Gastrocnemius medialis (tissue), 4 donors: ENCODE measurements at regions not wholly inside any gene's neighbourhood (a gene's known extent, or its start where the extent isn't known, plus 50 kb on each side); places are given as distances from the start of the nearest gene placed in this dataset.

ENCODE experiments used
- ATAC-seq, 2 donors: fragments of 150-250 bp; one replicate each; pipeline ENCODE4 v1.9.1; 2016
- DNase-seq, 2 donors: peaks; one replicate each; pipeline ENCODE4 v3.0.0-alpha.2; 2019
- H3K27ac ChIP-seq, 4 donors: fragments of 200-600 bp; sonication (generic); 1 replicate in 1 of 4; 2 replicates in 3 of 4; pipeline ENCODE4 v1.5.1; 2016 to 2018; ENCODE audit warnings: mild to moderate bottlenecking in 2 of 4, moderate library complexity in 1 of 4
- H3K27me3 ChIP-seq, 3 donors: fragments of 200-600 bp; sonication (generic) in 2 of 3; 1 replicate in 1 of 3; 2 replicates in 2 of 3; pipeline versions ENCODE4 v1.5.1 to v1.6.0; 2016 to 2019; ENCODE audit warnings: mild to moderate bottlenecking in 1 of 3, moderate library complexity in 1 of 3
- H3K36me3 ChIP-seq, 2 donors: fragments of 200-600 bp; sonication (generic) in 1 of 2; one replicate each; pipeline ENCODE4 v1.5.1; 2017 to 2018
- H3K4me1 ChIP-seq, 2 donors: fragments of 200-600 bp; sonication (generic) in 1 of 2; one replicate each; pipeline ENCODE4 v1.5.1; 2016 to 2017; ENCODE audit warnings: mild to moderate bottlenecking in 2 of 2
- H3K4me3 ChIP-seq, 4 donors: fragments of 200-600 bp; sonication (generic) in 3 of 4; 1 replicate in 1 of 4; 2 replicates in 3 of 4; pipeline ENCODE4 v1.5.1; 2016 to 2019; ENCODE audit warnings: mild to moderate bottlenecking in 2 of 4
- H3K9me3 ChIP-seq, 3 donors: fragments of 200-600 bp; sonication (generic) in 2 of 3; 1 replicate in 1 of 3; 2 replicates in 2 of 3; pipeline ENCODE4 v1.5.1; 2016 to 2019
- POLR2A ChIP-seq, 2 donors: fragments of 450-650 bp; IDR thresholded peaks; one replicate each; pipeline ENCODE4 v1.6.1; 2017; ENCODE audit warnings: antibody characterized with exemption in 2 of 2, mild to moderate bottlenecking in 2 of 2, moderate library complexity in 2 of 2
- in situ Hi-C, 4 donors: fragments of 200-750 bp; cut with MboI; loops; one replicate each; pipeline versions ENCODE4 v1.15.0 to v1.8.0; 2017; ENCODE audit warnings: low sequenced_read_pairs in 4 of 4
- intact Hi-C: fragments of 100-400 bp; cut with DNase I; formaldehyde crosslinking; loops from one replicate; pipeline ENCODE4 v1.15.1; 2023; ENCODE audit warnings: low total_unique reads
- TF ChIP-seq, protein P1 (sequence below), 5 experiments: fragments of 450-650 bp in 3 of 5; fragments of 200-600 bp in 2 of 5; sonication (generic) in 2 of 5; IDR thresholded peaks in 4 of 5; conservative IDR thresholded peaks in 1 of 5; 1 replicate in 4 of 5; 2 replicates in 1 of 5; pipeline ENCODE4 v1.5.1; 2016 to 2019; ENCODE audit warnings: antibody characterized with exemption in 5 of 5, mild to moderate bottlenecking in 3 of 5, moderate library complexity in 3 of 5

- no peaks in the 10 kb centered on the region for H3K4me1 ChIP-seq
- H3K27ac ChIP-seq: no peak overlapping the region
- ATAC-seq: no peak
- no peaks in the 10 kb centered on the region for H3K36me3 ChIP-seq
- in situ Hi-C loops: no loop called here
- TF ChIP-seq POLR2A (IDR thresholded peaks at IDR 0.05): no peak
- TF ChIP-seq, protein P1, sequence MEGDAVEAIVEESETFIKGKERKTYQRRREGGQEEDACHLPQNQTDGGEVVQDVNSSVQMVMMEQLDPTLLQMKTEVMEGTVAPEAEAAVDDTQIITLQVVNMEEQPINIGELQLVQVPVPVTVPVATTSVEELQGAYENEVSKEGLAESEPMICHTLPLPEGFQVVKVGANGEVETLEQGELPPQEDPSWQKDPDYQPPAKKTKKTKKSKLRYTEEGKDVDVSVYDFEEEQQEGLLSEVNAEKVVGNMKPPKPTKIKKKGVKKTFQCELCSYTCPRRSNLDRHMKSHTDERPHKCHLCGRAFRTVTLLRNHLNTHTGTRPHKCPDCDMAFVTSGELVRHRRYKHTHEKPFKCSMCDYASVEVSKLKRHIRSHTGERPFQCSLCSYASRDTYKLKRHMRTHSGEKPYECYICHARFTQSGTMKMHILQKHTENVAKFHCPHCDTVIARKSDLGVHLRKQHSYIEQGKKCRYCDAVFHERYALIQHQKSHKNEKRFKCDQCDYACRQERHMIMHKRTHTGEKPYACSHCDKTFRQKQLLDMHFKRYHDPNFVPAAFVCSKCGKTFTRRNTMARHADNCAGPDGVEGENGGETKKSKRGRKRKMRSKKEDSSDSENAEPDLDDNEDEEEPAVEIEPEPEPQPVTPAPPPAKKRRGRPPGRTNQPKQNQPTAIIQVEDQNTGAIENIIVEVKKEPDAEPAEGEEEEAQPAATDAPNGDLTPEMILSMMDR (IDR thresholded peaks at IDR 0.05 in 4 of 5, conservative IDR thresholded peaks at IDR 0.05 in 1 of 5): no peak
- H3K9me3 ChIP-seq: no peaks in the 10 kb centered on the region
- intact Hi-C loops: no loop called here
- no peak overlapping the region for H3K4me3 ChIP-seq
- no peaks in the 10 kb centered on the region for H3K27me3 ChIP-seq
- DNase-seq: no peak
Measured at GRCh38 chr16:65500919-65501318, 379.1 kb upstream of the CDH11 start.

DNA sequence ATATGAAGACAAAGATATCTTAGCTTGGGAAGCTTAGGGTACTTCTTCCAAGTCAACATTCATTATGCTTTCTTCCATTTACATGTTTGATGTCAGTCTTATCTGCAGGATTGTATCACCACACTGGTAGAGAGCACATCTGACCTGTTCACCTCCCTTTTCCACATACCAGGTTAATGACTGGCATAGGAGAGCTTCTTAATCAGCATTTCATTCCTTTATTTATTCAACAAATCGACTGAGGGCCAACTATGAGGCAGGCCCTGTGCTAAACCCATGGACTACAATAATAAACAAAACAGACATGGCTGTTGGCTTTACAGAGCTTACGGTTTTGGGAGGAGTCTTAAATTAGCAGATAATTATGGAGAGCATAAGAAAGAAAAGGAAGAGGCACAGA is 378.1 kb upstream of the CDH11 start:
- no peaks in the 10 kb centered on the region for H3K27me3 ChIP-seq
- no peak for ATAC-seq
- intact Hi-C loops: no loop called here
- H3K4me1 ChIP-seq: no peaks in the 10 kb centered on the region
- H3K36me3 ChIP-seq: no peaks in the 10 kb centered on the region
- H3K27ac ChIP-seq: no peak overlapping the region
- TF ChIP-seq, protein P1 (IDR thresholded peaks at IDR 0.05 in 4 of 5, conservative IDR thresholded peaks at IDR 0.05 in 1 of 5): no peak
- no peak for TF ChIP-seq POLR2A (IDR thresholded peaks at IDR 0.05)
- in situ Hi-C loops: no loop called here
- no peaks in the 10 kb centered on the region for H3K9me3 ChIP-seq
- no peak overlapping the region for H3K4me3 ChIP-seq
- no peak for DNase-seq

- Histone ChIP-seq H3K9me3 (no peaks in the 10 kb centered on the region), H3K4me1 (no peaks in the 10 kb centered on the region), H3K27ac (no peak overlapping the region), H3K36me3 (no peaks in the 10 kb centered on the region), H3K27me3 (no peaks in the 10 kb centered on the region), H3K4me3 (no peak overlapping the region)
- intact Hi-C loops (no loop called here), in situ Hi-C loops (no loop called here)
- DNase-seq (no peak), ATAC-seq (no peak)
- TF ChIP-seq POLR2A (IDR thresholded peaks at IDR 0.05): no peak
- TF ChIP-seq, protein P1 (IDR thresholded peaks at IDR 0.05 in 4 of 5, conservative IDR thresholded peaks at IDR 0.05 in 1 of 5): no peak
Measured at GRCh38 chr16:65499566-65499965, 377.7 kb upstream of the CDH11 start.

GRCh38 chr16:65497571-65497970 is 375.7 kb upstream of the CDH11 start:
- DNase-seq (no peak), ATAC-seq (no peak)
- Histone ChIP-seq H3K27ac (no peak overlapping the region), H3K4me3 (no peak overlapping the region), H3K9me3 (no peaks in the 10 kb centered on the region), H3K27me3 (no peaks in the 10 kb centered on the region), H3K4me1 (no peaks in the 10 kb centered on the region), H3K36me3 (no peaks in the 10 kb centered on the region)
- intact Hi-C loops (no loop called here), in situ Hi-C loops (no loop called here)
- TF ChIP-seq, protein P1 (IDR thresholded peaks at IDR 0.05 in 4 of 5, conservative IDR thresholded peaks at IDR 0.05 in 1 of 5): no peak
- TF ChIP-seq POLR2A (IDR thresholded peaks at IDR 0.05): no peak

GRCh38 chr16:65495106-65495505 is 373.2 kb upstream of the CDH11 start:
- Histone ChIP-seq H3K36me3 (no peaks in the 10 kb centered on the region), H3K27me3 (no peaks in the 10 kb centered on the region), H3K27ac (no peak overlapping the region), H3K4me1 (no peaks in the 10 kb centered on the region), H3K4me3 (no peak overlapping the region), H3K9me3 (no peaks in the 10 kb centered on the region)
- TF ChIP-seq POLR2A (IDR thresholded peaks at IDR 0.05): no peak
- TF ChIP-seq, protein P1 (IDR thresholded peaks at IDR 0.05 in 4 of 5, conservative IDR thresholded peaks at IDR 0.05 in 1 of 5): no peak
- intact Hi-C loops (no loop called here), in situ Hi-C loops (no loop called here)
- DNase-seq: no peak
- no peak for ATAC-seq
